Activated CD8-positive, alpha-beta memory T cell treated with anti-CD3 and anti-CD28 coated beads for 4 hours (primary cell): ENCODE measurements at regions not wholly inside any gene's neighbourhood (a gene's known extent, or its start where the extent isn't known, plus 50 kb on each side); places are given as distances from the start of the nearest gene placed in this dataset.

Source experiments
- DNase-seq, 2 donors: peaks; one replicate each; pipeline ENCODE4 v3.0.0-alpha.2; 2020; ENCODE audit warnings: low read depth in 2 of 2

GRCh38 chr9:28718226-28718625 is 1144.9 kb upstream of the C9orf72 start:
- DNase-seq = no peak

GRCh38 chr9:28720746-28721145 is 1147.5 kb upstream of the C9orf72 start:
- no peak for DNase-seq

GRCh38 chr9:28730111-28730510 is 1156.8 kb upstream of the C9orf72 start:
- no peak for DNase-seq

GRCh38 chr9:28735738-28736342 is 1162.6 kb upstream of the C9orf72 start:
- no peak for DNase-seq

- DNase-seq = no peak
Measured at GRCh38 chr9:28741459-28741858, 1168.2 kb upstream of the C9orf72 start.

- no peak for DNase-seq
Measured at GRCh38 chr9:28747351-28747985, 1174.2 kb upstream of the C9orf72 start.

GRCh38 chr9:28750136-28750535 is 1176.9 kb upstream of the C9orf72 start:
- no peak for DNase-seq

GRCh38 chr9:28758341-28758740 is 1185.1 kb upstream of the C9orf72 start:
- DNase-seq = no peak

GRCh38 chr9:28758971-28759370 is 1185.7 kb upstream of the C9orf72 start:
- DNase-seq = no peak

GRCh38 chr9:28762167-28762566 is 1188.9 kb upstream of the C9orf72 start:
- DNase-seq = no peak

GRCh38 chr9:28764532-28764931 is 1191.3 kb upstream of the C9orf72 start:
- DNase-seq = no peak

GRCh38 chr9:28770226-28770625 is 1196.9 kb upstream of the C9orf72 start:
- no peak for DNase-seq

GRCh38 chr9:28770827-28771226 is 1197.5 kb upstream of the C9orf72 start:
- no peak for DNase-seq

- DNase-seq = no peak
Measured at GRCh38 chr9:28774433-28775235, 1201.4 kb upstream of the C9orf72 start.

GRCh38 chr9:28779243-28779642 is 1206.0 kb upstream of the C9orf72 start:
- DNase-seq = no peak

GRCh38 chr9:28781481-28781880 is 1208.2 kb upstream of the C9orf72 start:
- DNase-seq = no peak

- DNase-seq = no peak
Measured at GRCh38 chr9:28782630-28783029, 1209.3 kb upstream of the C9orf72 start.

- no peak for DNase-seq
Measured at GRCh38 chr9:28792716-28793115, 1219.4 kb upstream of the C9orf72 start.

- no peak for DNase-seq
Measured at GRCh38 chr9:28799876-28800275, 1226.6 kb upstream of the C9orf72 start.

GRCh38 chr9:28801144-28801799 is 1228.0 kb upstream of the C9orf72 start:
- DNase-seq = no peak

- DNase-seq = no peak
Measured at GRCh38 chr9:28805197-28805596, 1231.9 kb upstream of the C9orf72 start.

- DNase-seq = no peak
Measured at GRCh38 chr9:28808042-28808441, 1234.8 kb upstream of the C9orf72 start.
